GM12872 (cell line): ENCODE measurements at regions not wholly inside any gene's neighbourhood (a gene's known extent, or its start where the extent isn't known, plus 50 kb on each side); places are given as distances from the start of the nearest gene placed in this dataset.

ENCODE experiments used
- TF ChIP-seq, protein P1 (sequence below): IDR thresholded peaks from 3 replicates; pipeline ENCODE4 v1.5.1; 2011; ENCODE audit warnings: low read depth, mild to moderate bottlenecking, low read length, moderate library complexity; ENCODE audit not compliant: insufficient read depth

DNA sequence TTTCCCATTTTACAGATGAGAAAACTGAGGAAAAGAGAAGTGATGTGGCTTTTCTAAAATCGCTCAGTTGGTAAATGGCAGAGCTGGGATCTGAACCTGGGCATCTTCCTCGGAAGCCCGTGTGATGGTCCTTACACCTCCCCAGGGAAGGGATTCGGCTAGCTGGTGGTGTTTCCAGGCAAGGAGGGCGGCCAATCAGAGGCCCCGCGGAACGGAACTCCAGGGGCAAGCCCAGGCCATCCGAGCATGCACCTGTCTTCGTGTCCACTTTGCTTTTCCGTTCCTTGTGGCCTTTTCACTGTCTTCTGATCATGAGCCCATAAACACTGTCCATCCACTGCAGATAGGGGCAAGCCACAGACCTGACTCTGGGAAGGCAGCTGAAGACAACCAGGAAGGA is 114.8 kb upstream of the TMEM132D start:
- TF ChIP-seq, protein P1, sequence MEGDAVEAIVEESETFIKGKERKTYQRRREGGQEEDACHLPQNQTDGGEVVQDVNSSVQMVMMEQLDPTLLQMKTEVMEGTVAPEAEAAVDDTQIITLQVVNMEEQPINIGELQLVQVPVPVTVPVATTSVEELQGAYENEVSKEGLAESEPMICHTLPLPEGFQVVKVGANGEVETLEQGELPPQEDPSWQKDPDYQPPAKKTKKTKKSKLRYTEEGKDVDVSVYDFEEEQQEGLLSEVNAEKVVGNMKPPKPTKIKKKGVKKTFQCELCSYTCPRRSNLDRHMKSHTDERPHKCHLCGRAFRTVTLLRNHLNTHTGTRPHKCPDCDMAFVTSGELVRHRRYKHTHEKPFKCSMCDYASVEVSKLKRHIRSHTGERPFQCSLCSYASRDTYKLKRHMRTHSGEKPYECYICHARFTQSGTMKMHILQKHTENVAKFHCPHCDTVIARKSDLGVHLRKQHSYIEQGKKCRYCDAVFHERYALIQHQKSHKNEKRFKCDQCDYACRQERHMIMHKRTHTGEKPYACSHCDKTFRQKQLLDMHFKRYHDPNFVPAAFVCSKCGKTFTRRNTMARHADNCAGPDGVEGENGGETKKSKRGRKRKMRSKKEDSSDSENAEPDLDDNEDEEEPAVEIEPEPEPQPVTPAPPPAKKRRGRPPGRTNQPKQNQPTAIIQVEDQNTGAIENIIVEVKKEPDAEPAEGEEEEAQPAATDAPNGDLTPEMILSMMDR = no peak

DNA sequence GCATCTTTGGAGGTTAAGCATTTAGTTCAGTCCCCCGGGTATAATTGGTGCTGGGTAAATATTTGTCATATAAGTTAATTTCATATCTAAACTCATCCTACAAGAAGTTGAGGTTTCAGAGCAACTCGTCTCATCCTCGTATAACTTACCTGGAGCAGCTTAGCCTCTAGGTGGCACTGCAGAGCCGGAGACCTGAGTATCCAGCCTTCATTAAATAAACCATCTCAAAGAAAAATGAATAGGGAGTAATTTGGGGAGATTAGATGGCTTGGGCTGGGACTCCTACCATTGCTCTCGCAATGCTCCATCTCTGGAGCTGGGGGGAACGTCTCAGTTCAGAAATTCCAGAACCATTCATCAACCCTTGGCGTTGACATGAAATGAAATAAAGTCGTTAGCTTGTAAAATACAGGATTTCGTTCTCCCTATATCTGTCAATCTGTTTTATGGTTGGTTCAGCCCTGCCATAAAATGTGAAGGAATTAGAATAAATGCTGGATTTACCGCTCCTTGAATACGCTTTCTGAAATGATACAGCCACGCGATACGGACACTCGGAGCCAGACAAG is 122.9 kb upstream of the TMEM132D start:
- TF ChIP-seq, protein P1 = peak; percentile 65

DNA sequence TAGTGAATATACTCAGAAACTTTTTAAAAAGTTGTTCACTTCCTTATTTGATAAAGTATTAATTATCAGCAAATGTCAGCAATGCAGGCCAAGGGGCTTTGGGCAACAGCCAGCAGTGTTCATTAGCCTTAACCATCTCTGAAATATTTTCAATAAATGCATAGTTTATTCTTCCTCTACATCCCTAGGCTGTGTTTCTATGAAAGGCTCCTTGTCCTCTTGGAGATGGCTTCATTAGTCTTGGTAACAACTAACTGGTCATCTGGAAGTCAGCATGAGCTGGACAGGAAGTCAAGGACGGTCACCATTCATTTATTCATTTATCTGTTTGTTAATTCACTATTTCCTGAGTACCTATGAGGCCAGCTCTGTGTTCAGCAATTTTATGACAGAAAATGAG is 124.0 kb upstream of the TMEM132D start:
- TF ChIP-seq, protein P1 = no peak

DNA sequence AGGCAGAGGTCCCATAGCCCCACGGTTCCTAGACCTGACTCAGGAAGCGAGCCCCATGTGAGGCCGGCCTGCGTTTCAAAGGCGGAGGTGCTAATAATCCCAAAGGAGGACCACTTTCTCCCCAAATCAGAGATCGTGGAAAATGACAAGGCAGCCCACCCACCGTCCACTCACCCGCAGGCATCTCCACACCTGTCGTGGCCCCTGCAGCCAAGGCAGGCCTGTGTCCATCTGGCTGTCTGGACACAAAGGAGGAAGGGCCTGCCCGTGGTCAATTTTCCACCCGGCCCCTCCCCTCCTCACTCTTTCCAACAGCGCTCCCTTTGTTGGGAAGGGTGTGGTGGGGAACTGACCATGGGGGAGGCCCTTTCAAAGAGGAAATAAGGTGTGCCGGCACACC is 125.3 kb upstream of the TMEM132D start:
- TF ChIP-seq, protein P1 = no peak

DNA sequence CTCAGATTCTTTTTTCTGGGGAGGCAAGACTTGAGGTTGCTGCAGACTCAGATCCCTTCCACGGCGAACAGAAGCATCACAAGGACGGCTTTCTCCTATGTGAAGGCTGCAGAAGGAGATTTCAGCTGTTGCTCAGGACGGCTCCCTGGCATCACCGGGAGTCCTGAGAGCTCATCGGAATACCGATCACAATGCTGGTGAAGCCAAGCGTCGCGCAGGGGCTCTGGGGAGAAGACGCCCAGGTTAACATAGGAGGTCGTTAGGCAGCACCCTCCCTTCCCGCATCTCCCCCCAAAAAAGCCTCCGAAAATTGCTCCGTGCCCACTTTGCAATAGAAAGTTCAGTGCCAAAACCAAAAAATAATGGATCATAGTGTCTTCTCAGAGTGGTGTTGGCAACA is 127.2 kb upstream of the TMEM132D start:
- TF ChIP-seq, protein P1 = no peak

DNA sequence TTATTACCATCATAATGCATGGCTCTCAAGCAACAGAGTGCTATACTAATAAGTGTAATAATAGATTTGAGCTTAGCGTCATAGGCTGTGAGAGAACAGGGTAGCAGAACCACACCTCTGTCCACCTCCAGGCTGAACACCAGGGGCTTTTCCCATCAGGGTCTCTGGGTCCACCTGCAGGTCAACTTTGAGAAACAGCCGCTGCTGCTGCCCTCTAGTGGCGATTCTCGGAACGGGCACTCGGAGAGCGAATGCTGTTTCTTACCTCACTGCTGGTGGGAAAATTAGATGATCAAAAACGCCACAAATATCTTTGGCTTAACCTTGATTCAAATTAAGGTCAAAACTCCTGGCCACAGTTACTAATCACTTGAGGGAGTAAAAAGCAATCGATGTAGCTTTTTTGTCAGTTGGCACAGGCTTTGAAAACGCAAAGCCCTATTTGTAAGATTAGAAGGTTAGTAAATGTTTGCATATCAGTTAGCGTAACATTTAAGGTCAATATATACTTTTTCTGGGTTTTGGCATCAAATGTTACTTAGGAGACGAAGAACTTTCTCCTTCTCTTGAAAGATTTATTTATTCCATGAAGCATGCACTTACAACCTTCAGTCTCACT is 127.9 kb upstream of the TMEM132D start:
- TF ChIP-seq, protein P1 = peak; percentile 97

DNA sequence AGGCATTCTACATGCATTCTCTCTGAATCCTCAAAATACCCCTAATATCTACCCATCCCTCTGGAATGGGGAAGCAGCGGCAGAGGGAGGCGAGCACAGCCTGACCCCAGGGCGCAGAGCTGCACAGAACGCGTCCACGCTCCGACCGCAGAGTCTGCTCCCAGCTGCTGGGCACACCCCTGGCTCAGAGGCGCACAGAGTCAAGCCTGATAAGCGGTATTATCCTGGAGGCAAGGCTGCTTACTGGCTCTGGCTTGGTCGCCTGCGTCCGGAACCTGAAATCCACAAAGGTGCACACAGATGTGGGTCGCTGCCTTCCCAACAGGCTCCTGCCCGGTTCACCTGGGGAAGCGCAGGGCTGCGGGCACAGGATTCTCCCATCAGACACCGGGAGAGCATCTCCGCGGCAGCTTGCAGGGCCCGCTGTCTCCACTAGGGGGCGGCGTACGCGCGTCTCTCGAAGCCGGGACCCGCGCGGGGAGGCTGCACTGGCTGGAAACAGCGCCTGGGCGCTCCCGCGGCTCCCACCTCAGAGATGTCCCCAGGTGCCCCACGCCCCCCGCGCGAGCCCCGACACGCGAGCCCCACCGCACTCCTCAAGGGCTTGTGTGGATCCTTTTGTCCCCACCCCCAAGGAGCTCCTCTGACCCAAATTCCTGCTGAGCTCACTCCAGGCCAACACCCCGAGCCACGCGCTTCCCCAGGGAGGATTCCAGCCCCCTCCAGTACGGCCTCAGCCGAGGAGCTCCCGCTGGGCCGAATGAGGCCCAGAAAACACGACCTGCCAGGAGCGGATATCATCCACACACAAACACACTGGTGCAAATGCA is 120.1 kb upstream of the FZD10 start:
- TF ChIP-seq, protein P1 = peak; percentile 35; the same call in 2 of the 3 replicates
